HS-5 (cell line): ENCODE measurements at regions not wholly inside any gene's neighbourhood (a gene's known extent, or its start where the extent isn't known, plus 50 kb on each side); places are given as distances from the start of the nearest gene placed in this dataset.
"Not testable (repeated sequence)": the region's sequence is repeated elsewhere in the genome, so short reads cannot be mapped to it uniquely, and the experiment has no call there.

Experiments used
- DNase-seq: peaks from one replicate; pipeline ENCODE4 v3.0.0-alpha.2; 2012; ENCODE audit warnings: low read depth

DNA sequence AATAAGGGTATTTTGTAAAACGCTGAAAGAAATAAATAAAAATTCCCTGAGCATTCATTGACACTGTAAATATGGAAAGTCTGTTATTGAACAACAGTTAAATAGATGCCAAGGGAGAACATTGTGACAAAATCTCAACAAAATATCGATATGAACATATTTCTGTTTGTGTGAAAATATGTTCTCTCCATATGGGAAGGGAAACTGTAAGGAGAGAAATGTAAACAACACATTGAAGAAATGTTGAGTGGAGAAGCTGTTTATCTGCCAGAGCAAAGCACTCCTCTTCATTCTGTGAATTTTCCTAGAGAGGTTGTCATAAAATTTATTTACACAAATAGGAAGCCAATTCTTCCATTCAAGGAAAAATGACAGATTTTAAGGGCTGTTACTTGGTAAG is 57.1 kb upstream of the EOMES start:
- DNase-seq, result no peak

DNA sequence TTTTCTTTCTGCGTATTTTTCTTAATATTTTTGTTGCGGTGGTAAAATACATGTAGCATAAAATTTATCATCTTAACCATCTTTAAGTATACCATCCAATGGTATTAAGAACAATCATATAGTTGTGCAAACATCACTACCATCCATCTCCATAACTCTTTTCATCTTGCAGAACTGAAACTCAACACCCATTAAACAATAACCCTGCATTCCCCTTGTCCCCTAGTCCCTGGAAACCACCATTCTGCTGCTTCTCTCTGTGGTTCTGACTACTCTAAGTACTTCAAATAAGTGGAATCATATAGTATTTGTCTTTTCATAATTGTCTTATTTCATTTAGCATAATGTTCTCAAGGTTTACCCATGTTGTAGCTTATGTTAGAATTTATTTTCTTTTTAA is 67.3 kb upstream of the EOMES start:
- DNase-seq, result no peak

DNA sequence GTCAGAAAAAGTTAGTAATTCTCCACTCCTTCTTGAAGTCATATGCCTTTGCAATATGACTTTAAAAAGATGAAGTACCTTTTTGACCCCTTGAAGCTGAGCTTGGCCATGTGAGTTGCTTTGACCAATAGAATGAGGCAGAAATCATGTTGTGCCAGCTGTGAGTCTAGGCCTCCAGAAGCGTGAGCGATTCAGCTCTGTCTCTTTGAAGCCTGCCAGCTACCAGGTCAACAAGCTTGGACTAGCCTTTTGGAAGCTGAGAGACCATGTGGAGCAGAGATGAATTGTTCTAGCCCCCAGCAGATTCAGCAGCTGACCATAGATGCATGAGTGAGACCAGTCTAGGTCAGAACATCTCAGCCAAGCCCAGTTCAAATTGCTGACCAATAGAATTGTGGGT is 69.8 kb upstream of the EOMES start:
- DNase-seq, result no peak

- DNase-seq, result no peak
Observed at GRCh38 chr3:27792869-27793268, 70.7 kb upstream of the EOMES start.

GRCh38 chr3:27794211-27794610 is 72.1 kb upstream of the EOMES start:
- DNase-seq, result no peak

- no peak for DNase-seq
Observed at GRCh38 chr3:27796365-27796875, 74.3 kb upstream of the EOMES start.

DNA sequence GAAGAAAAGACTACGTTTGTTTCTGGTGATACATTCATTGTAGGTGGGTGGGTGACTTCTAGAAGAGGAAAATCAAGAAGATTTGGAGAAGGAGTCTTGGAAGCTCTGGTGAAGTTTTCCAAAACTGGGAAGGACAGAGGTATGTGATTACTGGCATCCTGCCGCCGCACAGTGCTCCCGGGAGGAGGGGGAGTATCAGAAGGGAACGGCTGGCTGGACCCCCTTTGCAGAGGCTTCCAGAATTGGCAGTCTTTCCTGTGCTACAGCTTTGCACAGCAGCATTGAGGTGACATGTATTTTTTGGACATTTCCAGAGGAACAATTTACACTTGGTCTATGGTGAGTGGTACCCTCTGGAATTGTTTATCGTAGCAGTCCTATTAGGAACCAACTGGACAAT is 75.7 kb upstream of the EOMES start:
- no peak for DNase-seq

- no peak for DNase-seq
Observed at GRCh38 chr3:27800261-27800660, 78.1 kb upstream of the EOMES start.

DNA sequence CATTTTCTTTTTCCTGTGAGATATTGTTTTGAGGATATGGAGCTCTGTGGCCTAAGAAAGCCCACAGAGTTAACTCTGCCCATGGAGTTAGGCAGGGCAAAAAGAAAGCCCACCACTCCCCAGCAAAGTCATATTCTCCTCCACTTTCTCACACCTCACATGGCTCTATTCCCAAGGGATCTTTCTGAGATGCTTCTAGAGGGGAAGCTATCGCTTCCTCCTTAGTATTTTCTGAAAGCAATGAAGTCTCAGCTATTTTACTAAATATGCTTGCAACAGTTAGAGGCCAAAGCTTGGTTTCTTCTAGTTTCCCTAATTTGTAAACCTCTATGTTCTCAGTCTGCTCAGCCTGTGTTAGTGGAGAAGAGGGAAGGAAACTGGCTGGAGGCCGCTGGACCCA is 80.3 kb upstream of the EOMES start:
- DNase-seq, result no peak

- no peak for DNase-seq
Observed at GRCh38 chr3:27802849-27803248, 80.7 kb upstream of the EOMES start.

- DNase-seq, result no peak
Observed at GRCh38 chr3:27805282-27805681, 83.2 kb upstream of the EOMES start.

- no peak for DNase-seq
Observed at GRCh38 chr3:27813255-27813654, 91.1 kb upstream of the EOMES start.

- DNase-seq, result not testable (repeated sequence)
Observed at GRCh38 chr3:27821609-27822008, 99.5 kb upstream of the EOMES start.

- DNase-seq, result no peak
Observed at GRCh38 chr3:27824312-27825200, 102.4 kb upstream of the EOMES start.

- no peak for DNase-seq
Observed at GRCh38 chr3:27826448-27826847, 104.3 kb upstream of the EOMES start.

DNA sequence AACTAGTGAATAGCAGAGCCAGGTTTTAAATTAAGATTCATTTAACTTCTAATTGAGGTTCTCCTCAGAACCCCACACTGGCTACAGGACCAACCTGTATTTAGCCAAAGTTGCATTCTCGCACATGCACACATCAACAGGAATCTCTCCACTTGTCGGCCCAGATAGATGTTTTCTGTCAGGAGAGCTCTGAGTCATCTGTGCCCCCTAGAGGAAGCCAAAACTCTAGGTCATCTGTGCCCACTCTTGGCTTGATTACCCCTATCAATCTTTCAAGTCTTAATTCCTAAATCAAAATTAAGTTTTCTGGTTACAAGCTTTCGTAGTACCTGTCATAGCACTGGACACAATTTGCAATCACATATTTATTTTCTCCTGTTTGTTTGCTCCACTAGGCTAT is 104.9 kb upstream of the EOMES start:
- DNase-seq, result no peak

DNA sequence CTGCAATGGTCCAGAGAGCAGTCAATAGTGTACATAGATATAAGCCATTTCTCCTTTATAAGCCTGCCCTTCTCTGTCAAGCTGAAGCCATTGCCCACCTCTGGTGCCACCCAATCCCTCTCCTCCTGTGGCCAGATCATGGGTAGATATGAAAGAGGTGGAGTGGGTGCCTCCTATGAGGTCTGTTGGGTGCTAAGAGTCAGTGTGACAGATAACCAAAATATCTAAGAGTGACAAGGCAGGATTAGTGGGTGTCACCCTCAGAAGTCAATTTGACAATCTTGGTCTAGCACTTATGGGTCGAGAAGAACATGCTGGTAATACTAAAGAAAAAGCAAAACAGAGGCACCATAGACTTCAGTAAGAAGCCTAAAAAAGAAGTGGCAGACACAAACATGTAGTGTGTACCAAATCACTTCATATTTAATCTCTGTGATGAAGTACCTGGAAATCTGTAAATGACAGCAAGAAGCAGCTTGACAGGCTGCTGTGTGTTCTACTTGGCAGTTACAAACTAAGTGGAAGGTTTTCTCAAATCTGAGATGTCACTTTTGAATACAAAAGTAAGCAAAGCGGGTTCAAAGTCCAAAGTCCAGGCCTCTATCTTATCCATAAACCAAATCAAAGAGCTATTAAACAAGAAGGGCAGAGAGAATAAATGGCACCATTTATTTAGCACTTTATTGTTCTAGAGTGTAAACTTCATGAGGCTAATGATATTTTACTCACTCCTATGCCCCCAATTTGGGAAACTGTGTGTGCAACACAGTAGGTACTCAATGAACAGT is 118.9 kb upstream of the EOMES start:
- no peak for DNase-seq

DNA sequence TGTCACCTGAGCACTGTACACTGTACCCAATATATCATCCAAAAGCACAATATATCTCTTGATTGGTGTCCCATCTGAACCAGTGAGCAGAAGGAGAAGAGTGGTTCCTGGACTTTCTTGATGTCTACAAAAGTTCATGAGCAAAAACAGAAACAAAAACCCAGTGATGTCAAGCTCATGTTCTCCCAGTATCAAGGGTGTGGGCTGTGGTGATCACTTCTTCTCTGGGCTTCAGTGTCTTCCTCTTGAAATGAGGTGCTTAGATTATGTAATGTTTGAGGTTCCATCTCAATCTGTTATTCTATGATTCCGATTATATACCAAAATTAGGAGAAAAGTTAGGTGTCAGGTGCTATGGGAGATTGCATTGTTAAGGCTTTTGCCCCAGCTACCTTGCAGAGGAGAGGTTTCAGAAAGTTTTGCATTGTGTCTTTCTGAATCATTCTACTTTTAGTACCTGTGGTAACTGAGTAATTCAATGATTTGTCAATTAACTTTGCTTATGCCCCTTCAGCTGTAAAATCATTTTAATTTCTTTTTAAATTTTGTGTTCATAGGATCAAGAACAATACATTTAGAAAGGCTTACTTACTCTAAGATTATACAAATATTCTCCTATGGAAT is 122.0 kb upstream of the EOMES start:
- no peak for DNase-seq

GRCh38 chr3:27847697-27848096 is 125.6 kb upstream of the EOMES start:
- DNase-seq, result no peak

DNA sequence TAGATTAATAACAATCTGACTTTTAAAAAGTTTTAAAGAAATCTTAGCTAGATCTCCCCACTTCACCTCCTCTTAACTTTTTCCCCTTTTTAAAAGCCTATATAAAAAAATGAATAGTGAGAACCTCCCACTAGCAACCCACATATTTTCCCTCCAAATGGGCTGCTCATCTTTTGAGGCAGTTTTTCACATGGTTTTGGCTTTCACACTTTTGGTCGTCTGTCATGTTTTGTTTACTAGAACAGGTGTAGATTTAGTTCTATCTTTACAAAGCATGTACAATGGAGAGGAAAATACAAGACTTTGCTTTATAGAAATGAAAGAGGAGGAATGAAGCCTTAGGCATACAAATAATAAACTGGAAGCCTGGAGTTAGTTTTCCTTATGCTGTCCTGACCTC is 126.7 kb upstream of the EOMES start:
- no peak for DNase-seq

GRCh38 chr3:27859821-27860220 is 137.7 kb upstream of the EOMES start:
- no peak for DNase-seq
